ENCODE measurements at regions not wholly inside any gene's neighbourhood (a gene's known extent, or its start where the extent isn't known, plus 50 kb on each side); places are given as distances from the start of the nearest gene placed in this dataset.

DNA sequence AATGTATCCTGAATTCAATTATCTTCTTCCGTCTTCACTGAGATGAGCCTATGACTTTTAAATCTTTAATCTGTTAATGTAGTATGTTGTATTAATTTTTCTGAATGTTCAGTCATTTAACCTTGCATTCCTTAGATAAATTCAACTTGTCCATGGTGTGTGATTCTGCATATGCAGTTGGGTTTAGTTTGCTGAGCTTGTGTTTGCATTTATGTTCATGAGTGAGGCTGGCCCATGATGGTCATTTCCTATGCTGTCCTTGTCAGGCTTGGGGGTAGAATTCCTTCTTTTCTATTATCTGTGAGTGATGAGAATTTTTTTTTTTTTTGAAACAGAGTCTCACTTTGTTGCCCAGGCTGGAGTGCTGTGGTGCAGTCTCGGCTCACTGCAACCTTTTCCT, 131.8 kb upstream of the COL5A1 start:
- no peak for DNase-seq (ENCODE audit: low read depth in 1 of 2, low spot score in 1 of 2)
- no peak overlapping the region for H3K4me3 ChIP-seq (replicated peaks; ENCODE audit: insufficient read depth, low read length)
- no peak overlapping the region for H3K27ac ChIP-seq (replicated peaks)
- TF ChIP-seq, protein P1, sequence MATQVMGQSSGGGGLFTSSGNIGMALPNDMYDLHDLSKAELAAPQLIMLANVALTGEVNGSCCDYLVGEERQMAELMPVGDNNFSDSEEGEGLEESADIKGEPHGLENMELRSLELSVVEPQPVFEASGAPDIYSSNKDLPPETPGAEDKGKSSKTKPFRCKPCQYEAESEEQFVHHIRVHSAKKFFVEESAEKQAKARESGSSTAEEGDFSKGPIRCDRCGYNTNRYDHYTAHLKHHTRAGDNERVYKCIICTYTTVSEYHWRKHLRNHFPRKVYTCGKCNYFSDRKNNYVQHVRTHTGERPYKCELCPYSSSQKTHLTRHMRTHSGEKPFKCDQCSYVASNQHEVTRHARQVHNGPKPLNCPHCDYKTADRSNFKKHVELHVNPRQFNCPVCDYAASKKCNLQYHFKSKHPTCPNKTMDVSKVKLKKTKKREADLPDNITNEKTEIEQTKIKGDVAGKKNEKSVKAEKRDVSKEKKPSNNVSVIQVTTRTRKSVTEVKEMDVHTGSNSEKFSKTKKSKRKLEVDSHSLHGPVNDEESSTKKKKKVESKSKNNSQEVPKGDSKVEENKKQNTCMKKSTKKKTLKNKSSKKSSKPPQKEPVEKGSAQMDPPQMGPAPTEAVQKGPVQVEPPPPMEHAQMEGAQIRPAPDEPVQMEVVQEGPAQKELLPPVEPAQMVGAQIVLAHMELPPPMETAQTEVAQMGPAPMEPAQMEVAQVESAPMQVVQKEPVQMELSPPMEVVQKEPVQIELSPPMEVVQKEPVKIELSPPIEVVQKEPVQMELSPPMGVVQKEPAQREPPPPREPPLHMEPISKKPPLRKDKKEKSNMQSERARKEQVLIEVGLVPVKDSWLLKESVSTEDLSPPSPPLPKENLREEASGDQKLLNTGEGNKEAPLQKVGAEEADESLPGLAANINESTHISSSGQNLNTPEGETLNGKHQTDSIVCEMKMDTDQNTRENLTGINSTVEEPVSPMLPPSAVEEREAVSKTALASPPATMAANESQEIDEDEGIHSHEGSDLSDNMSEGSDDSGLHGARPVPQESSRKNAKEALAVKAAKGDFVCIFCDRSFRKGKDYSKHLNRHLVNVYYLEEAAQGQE (IDR thresholded peaks at IDR 0.05; ENCODE audit: insufficient replicate concordance, low read depth) = no peak
- TF ChIP-seq, protein P2, sequence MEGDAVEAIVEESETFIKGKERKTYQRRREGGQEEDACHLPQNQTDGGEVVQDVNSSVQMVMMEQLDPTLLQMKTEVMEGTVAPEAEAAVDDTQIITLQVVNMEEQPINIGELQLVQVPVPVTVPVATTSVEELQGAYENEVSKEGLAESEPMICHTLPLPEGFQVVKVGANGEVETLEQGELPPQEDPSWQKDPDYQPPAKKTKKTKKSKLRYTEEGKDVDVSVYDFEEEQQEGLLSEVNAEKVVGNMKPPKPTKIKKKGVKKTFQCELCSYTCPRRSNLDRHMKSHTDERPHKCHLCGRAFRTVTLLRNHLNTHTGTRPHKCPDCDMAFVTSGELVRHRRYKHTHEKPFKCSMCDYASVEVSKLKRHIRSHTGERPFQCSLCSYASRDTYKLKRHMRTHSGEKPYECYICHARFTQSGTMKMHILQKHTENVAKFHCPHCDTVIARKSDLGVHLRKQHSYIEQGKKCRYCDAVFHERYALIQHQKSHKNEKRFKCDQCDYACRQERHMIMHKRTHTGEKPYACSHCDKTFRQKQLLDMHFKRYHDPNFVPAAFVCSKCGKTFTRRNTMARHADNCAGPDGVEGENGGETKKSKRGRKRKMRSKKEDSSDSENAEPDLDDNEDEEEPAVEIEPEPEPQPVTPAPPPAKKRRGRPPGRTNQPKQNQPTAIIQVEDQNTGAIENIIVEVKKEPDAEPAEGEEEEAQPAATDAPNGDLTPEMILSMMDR (IDR thresholded peaks at IDR 0.05; ENCODE audit: insufficient read depth, low read length) = no peak
- TF ChIP-seq SPI1 (IDR thresholded peaks at IDR 0.05; ENCODE audit: borderline replicate concordance, low read depth) = no peak
- no peak for TF ChIP-seq GABPA (IDR thresholded peaks at IDR 0.05; ENCODE audit: low read depth)
- no peak for TF ChIP-seq POLR2AphosphoS5 (IDR thresholded peaks at IDR 0.05; ENCODE audit: low read depth)
- H3K27me3 ChIP-seq (ENCODE audit: insufficient read depth, poor library complexity, severe bottlenecking) = peaks cover 5% of the 10 kb centered on the region

- TF ChIP-seq, protein P1 (IDR thresholded peaks at IDR 0.05; ENCODE audit: insufficient replicate concordance, low read depth) = no peak
- TF ChIP-seq GABPA (IDR thresholded peaks at IDR 0.05; ENCODE audit: low read depth) (no peak), SPI1 (IDR thresholded peaks at IDR 0.05; ENCODE audit: borderline replicate concordance, low read depth) (no peak), POLR2AphosphoS5 (IDR thresholded peaks at IDR 0.05; ENCODE audit: low read depth) (no peak)
- TF ChIP-seq, protein P2 (IDR thresholded peaks at IDR 0.05; ENCODE audit: insufficient read depth, low read length) = no peak
- no peak overlapping the region for H3K27ac ChIP-seq (replicated peaks)
- DNase-seq (ENCODE audit: low read depth in 1 of 2, low spot score in 1 of 2) = no peak
- no peak overlapping the region for H3K4me3 ChIP-seq (replicated peaks; ENCODE audit: insufficient read depth, low read length)
- H3K27me3 ChIP-seq (ENCODE audit: insufficient read depth, poor library complexity, severe bottlenecking) = no peaks in the 10 kb centered on the region
Measured at GRCh38 chr9:134514503-134514902, 127.1 kb upstream of the COL5A1 start.

DNA sequence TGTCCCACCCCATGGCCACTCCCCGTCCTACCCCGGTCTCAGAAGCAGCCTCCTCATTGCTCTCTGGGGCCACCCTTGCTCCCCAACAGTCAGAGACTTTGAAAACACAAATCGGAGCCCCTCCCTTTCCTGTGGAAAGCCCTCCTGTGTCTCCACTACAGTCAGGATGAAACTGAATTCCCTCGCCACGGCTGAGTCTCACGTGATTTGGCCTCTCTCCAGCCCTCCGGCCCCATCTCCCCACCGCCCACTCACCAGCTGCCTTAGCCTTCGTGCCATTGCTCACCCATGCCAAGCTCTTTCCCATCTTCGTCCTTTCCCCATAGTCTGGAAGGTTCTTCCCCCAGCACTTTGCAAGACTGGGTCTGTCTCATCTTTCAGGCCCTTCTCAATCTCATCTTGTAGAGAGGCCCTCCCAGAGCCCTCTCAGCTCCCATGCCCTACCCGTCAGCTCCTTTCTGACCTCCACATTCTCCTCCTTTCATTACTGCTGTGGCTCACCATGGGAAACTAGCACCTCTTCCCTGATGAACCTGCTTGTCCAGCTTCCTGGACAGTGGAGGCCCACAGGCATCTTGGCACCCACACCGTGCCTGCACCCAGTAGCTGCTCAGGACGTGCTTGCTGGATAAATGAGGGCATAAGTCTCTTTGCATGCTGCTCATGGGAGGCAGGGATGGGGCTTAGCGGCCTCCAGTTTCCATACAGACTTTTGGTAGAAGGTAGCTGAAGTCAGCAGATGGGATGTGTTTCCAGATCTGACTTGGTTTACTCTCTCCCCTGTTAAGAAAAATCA, 126.4 kb upstream of the COL5A1 start:
- no peak for TF ChIP-seq POLR2AphosphoS5 (IDR thresholded peaks at IDR 0.05; ENCODE audit: low read depth)
- no peak for TF ChIP-seq GABPA (IDR thresholded peaks at IDR 0.05; ENCODE audit: low read depth)
- TF ChIP-seq SPI1 (IDR thresholded peaks at IDR 0.05; ENCODE audit: borderline replicate concordance, low read depth) = no peak
- TF ChIP-seq, protein P1 (IDR thresholded peaks at IDR 0.05; ENCODE audit: insufficient replicate concordance, low read depth) = no peak
- TF ChIP-seq, protein P2 (IDR thresholded peaks at IDR 0.05; ENCODE audit: insufficient read depth, low read length) = no peak
- no peak overlapping the region for H3K4me3 ChIP-seq (replicated peaks; ENCODE audit: insufficient read depth, low read length)
- no peak for DNase-seq (ENCODE audit: low read depth in 1 of 2, low spot score in 1 of 2)
- no peaks in the 10 kb centered on the region for H3K27me3 ChIP-seq (ENCODE audit: insufficient read depth, poor library complexity, severe bottlenecking)
- no peak overlapping the region for H3K27ac ChIP-seq (replicated peaks)

Measured in HL-60 (cell line).